ENCODE measurements at regions not wholly inside any gene's neighbourhood (a gene's known extent, or its start where the extent isn't known, plus 50 kb on each side); places are given as distances from the start of the nearest gene placed in this dataset.

DNA sequence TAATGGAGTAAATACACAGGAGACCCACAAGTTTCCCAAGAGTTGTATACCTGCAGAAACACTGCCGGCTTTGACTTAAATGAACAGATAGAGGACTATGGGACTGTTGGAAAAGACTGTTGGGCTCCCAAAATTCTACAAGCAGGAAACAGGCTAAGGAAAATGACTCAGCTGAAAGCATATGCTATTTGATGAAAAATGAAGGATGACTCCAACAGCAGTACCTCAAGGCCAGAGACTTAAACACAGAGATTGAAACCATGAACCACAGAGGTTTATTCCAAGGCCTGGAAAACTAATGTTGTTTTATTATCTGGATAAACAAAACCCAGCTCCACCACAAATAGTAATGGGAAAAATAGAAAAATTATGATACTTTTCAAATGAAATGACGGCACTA lies 187.7 kb downstream of the TNFSF18 start:
- TF ChIP-seq, protein P1, sequence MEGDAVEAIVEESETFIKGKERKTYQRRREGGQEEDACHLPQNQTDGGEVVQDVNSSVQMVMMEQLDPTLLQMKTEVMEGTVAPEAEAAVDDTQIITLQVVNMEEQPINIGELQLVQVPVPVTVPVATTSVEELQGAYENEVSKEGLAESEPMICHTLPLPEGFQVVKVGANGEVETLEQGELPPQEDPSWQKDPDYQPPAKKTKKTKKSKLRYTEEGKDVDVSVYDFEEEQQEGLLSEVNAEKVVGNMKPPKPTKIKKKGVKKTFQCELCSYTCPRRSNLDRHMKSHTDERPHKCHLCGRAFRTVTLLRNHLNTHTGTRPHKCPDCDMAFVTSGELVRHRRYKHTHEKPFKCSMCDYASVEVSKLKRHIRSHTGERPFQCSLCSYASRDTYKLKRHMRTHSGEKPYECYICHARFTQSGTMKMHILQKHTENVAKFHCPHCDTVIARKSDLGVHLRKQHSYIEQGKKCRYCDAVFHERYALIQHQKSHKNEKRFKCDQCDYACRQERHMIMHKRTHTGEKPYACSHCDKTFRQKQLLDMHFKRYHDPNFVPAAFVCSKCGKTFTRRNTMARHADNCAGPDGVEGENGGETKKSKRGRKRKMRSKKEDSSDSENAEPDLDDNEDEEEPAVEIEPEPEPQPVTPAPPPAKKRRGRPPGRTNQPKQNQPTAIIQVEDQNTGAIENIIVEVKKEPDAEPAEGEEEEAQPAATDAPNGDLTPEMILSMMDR (IDR thresholded peaks at IDR 0.05; ENCODE audit: low read length, missing control alignments): no peak
- H3K4me3 ChIP-seq (replicated peaks; ENCODE audit: low read depth, low read length): no peak overlapping the region
- DNase-seq (ENCODE audit: low read depth): no peak

DNA sequence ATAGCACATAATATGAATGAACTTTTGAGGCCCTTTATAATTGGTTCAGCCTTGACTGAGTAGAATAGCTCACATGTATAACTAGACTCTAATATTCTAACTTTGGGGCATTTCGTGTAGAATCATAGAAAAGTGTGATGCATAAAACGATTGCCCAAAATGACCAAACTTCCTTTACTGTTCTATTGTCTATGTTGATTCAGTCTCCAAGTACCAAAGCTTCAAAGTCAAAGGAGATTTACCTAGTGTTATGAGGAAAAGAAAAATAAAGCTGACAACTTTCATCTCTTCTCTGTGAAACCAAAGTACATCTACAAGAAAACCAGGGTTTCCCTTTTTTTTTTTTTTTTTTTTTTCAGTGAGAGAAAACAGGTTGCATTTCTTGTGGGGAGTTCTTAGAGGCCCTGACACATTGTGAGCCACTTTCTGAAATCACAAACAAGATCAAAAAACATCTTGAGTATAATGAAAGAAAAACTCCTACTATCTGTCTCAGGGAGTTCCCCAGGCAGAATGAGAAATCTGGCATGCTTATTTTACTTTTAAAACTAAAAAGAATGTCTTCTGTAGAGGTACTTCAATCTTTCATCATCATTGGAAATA lies 183.4 kb downstream of the TNFSF18 start:
- H3K4me3 ChIP-seq (replicated peaks; ENCODE audit: low read depth, low read length): no peak overlapping the region
- TF ChIP-seq, protein P1 (IDR thresholded peaks at IDR 0.05; ENCODE audit: low read length, missing control alignments): no peak

DNA sequence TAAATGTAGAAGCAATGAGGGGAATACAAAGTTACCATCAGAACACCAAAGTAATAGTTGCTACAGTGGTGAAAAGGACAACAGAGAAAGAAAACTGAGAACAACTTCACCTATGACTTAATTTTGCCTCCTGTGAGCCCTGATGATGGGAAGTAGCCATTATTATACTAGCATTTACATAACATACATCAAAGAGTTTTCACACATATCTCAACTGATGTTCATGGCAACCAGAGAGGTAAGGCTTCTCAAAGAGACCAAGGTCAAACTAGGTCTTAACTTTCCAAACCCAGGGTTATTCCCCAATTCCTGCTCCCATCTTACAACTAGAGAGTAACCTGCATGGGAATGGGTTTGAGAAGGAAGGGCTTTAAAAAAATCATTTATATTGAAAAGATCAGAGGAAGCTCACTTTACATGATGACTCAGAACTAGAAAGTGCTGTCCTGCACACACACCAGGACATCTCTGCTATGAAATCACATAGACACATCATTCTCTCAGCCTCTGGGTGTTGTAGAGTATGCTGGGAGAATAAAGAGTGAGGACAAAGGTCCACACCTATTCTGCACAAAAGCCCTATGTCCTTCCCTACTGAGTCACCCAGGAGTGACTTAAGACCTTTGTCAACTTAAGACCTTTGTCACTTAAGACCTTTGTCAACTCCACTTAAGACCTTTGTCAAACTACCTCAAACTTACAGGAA lies 179.7 kb downstream of the TNFSF18 start:
- no peak for DNase-seq (ENCODE audit: low read depth)
- TF ChIP-seq, protein P1 (IDR thresholded peaks at IDR 0.05; ENCODE audit: low read length, missing control alignments): no peak
- no peak overlapping the region for H3K4me3 ChIP-seq (replicated peaks; ENCODE audit: low read depth, low read length)

More for the DNA sequence above, 183.4 kb downstream of the TNFSF18 start:
- DNase-seq (ENCODE audit: low read depth): no peak

DNA sequence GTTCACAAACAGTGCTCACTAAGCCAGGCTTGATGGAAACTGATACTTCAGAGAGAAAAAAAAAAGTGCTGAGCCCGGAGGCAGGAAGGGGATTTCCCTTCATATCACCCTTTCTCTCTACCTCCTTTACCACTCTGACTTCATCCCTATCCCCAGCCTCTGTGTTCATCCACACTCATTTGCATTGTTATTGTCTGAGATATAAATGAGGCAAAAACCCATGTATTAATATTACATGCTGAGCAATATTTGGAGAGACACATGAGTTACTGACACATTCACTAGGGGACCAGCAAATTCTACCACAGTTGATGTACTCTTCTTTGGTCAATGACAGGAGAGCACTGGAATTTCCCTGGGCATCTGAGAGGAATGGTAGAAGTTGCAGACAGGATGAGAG lies 175.8 kb downstream of the TNFSF18 start:
- H3K4me3 ChIP-seq (replicated peaks; ENCODE audit: low read depth, low read length): no peak overlapping the region
- DNase-seq (ENCODE audit: low read depth): no peak
- TF ChIP-seq, protein P1 (IDR thresholded peaks at IDR 0.05; ENCODE audit: low read length, missing control alignments): no peak

DNA sequence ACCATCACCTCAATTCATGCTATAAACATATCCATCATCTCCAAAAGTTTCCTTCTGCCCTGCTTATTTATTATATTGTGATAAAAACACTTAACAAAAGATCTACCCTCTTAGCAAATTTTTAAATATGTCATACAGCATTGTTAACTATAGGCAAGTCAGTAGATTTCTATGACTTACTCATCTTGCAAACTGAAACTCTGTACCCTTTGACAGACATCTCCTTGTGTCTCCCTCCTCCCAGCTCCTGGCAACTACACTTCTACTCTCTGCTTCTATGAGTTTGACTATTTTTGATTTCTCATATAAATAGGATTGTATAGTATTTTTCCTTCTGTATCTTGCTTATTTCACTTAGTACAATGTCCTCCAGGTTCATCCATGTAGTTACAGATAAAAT lies 174.8 kb downstream of the TNFSF18 start:
- no peak for DNase-seq (ENCODE audit: low read depth)
- TF ChIP-seq, protein P1 (IDR thresholded peaks at IDR 0.05; ENCODE audit: low read length, missing control alignments): no peak
- no peak overlapping the region for H3K4me3 ChIP-seq (replicated peaks; ENCODE audit: low read depth, low read length)

DNA sequence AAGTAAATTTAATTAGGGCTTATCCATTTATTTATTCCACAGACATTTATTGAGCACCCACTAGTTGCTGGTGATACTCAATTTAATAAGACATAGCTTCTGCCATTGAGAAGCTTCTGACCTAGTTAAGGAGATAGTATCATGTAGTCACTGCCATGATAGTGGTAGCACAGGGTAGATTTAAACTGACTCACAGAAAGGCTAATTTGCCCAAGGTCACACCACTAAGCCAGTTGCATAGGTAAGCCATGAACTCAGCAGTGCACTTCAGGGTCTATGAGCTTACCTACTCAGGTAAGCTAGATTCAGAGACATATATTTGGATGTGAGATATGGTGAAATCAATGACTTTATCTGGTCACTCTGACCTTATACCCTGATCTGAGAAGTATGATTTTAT lies 168.4 kb downstream of the TNFSF18 start:
- DNase-seq (ENCODE audit: low read depth): no peak
- no peak overlapping the region for H3K4me3 ChIP-seq (replicated peaks; ENCODE audit: low read depth, low read length)
- TF ChIP-seq, protein P1 (IDR thresholded peaks at IDR 0.05; ENCODE audit: low read length, missing control alignments): no peak
